Endothelial cell of umbilical vein (primary cell): ENCODE measurements at regions not wholly inside any gene's neighbourhood (a gene's known extent, or its start where the extent isn't known, plus 50 kb on each side); places are given as distances from the start of the nearest gene placed in this dataset.

Source experiments
- BruUV-seq: library from RNA; stranded (reverse); fragments of 400-500 nt; replicated peaks from 2 replicates; lab custom pipeline; 2021; lab: Mats Ljungman, UMichigan
- CTCF ChIA-PET: fragments of 300-600, 350-600 bp; sonication (Branson Sonifier 250); formaldehyde crosslinking; loops from one replicate; lab custom pipeline; 2021; ENCODE audit warnings: antibody characterized with exemption, inconsistent platforms; lab: Charles Lee
- POLR2A ChIA-PET: fragments of 300-600, 350-600 bp; sonication (Branson Sonifier 250); formaldehyde crosslinking; loops from one replicate; lab custom pipeline; 2021; ENCODE audit warnings: antibody characterized with exemption, inconsistent platforms; lab: Charles Lee
- DNase-seq: peaks from one replicate; pipeline ENCODE4 v3.0.0-alpha.2; 2011; ENCODE audit warnings: low read depth, low spot score
- FAIRE-seq: peaks from 2 replicates; lab custom pipeline; 2011; peaks lifted over from hg19 to GRCh38; lab: Jason Lieb, UNC
- H2AFZ ChIP-seq: 2 replicates; pipeline ENCODE4 v1.6.0; 2012; ENCODE audit warnings: low read depth, low read length, control low read depth, inconsistent platforms
- H3K27ac ChIP-seq: 2 replicates; pipeline ENCODE4 v1.5.1; 2011; ENCODE audit warnings: low read depth, mild to moderate bottlenecking, control low read depth, low read length, moderate library complexity; ENCODE audit not compliant: insufficient read depth
- H3K27me3 ChIP-seq, 2 experiments: 2 replicates each; pipeline versions ENCODE4 v1.6.0 to v1.6.1; 2011; ENCODE audit warnings: low read length in 2 of 2, mixed read lengths in 1 of 2; ENCODE audit not compliant: control insufficient read depth in 2 of 2, insufficient read depth in 2 of 2
- H3K36me3 ChIP-seq, 2 experiments: 2 replicates in 1 of 2; 3 replicates in 1 of 2; pipeline ENCODE4 v1.5.1; 2011; ENCODE audit warnings: low read length in 2 of 2, mild to moderate bottlenecking in 1 of 2, moderate library complexity in 1 of 2; ENCODE audit not compliant: control insufficient read depth in 2 of 2, insufficient read depth in 2 of 2; ENCODE audit errors: extremely low read depth in 1 of 2
- H3K4me1 ChIP-seq: 3 replicates; pipeline ENCODE4 v1.5.1; 2011; ENCODE audit warnings: mild to moderate bottlenecking, low read length; ENCODE audit not compliant: control insufficient read depth, insufficient read depth; ENCODE audit errors: extremely low read depth
- H3K4me2 ChIP-seq: 2 replicates; pipeline ENCODE4 v1.6.1; 2011; ENCODE audit warnings: low read length, control low read depth, mixed read lengths; ENCODE audit not compliant: insufficient read depth
- H3K4me3 ChIP-seq, 3 experiments: fragments of 200-600 bp in 1 of 3; sonication (generic), shearing (Covaris generic) in 1 of 3; replicated peaks in 1 of 3; 2 replicates each; pipeline ENCODE4 v1.5.1; 2011 to 2016; ENCODE audit warnings: control low read depth in 3 of 3, low read length in 3 of 3, mild to moderate bottlenecking in 2 of 3, inconsistent platforms in 1 of 3, low read depth in 1 of 3, moderate library complexity in 1 of 3; ENCODE audit not compliant: insufficient read depth in 1 of 3
- H3K79me2 ChIP-seq: 2 replicates; pipeline ENCODE4 v1.6.0; 2012; ENCODE audit warnings: low read length, inconsistent platforms; ENCODE audit not compliant: control insufficient read depth, insufficient read depth
- H3K9ac ChIP-seq: replicated peaks from 2 replicates; pipeline ENCODE3; 2011; ENCODE audit warnings: low read length, control low read depth; ENCODE audit not compliant: insufficient read depth; ENCODE audit errors: extremely low read depth
- H3K9me1 ChIP-seq: replicated peaks from 3 replicates; pipeline ENCODE4 v1.6.0; 2011; ENCODE audit warnings: mild to moderate bottlenecking, low read length; ENCODE audit not compliant: control insufficient read depth, insufficient read depth; ENCODE audit errors: extremely low read depth
- H3K9me3 ChIP-seq: replicated peaks from 2 replicates; pipeline ENCODE4 v1.5.1; 2012; ENCODE audit warnings: low read length, inconsistent platforms; ENCODE audit not compliant: control insufficient read depth, insufficient read depth
- H4K20me1 ChIP-seq: replicated peaks from 2 replicates; pipeline ENCODE3; 2011; ENCODE audit warnings: mild to moderate bottlenecking, low read length; ENCODE audit not compliant: control insufficient read depth, insufficient read depth; ENCODE audit errors: extremely low read depth
- FOS ChIP-seq: IDR thresholded peaks from 2 replicates; pipeline ENCODE4 v1.6.1; 2011; ENCODE audit warnings: mild to moderate bottlenecking, low read length, moderate library complexity, borderline replicate concordance; ENCODE audit not compliant: insufficient read depth
- GATA2 ChIP-seq: IDR thresholded peaks from 2 replicates; pipeline ENCODE4 v1.7.0; 2011; ENCODE audit warnings: low read depth, mild to moderate bottlenecking, moderate library complexity, mixed read lengths, low read length; ENCODE audit not compliant: insufficient read length, insufficient read depth
- POLR2A ChIP-seq: IDR thresholded peaks from 2 replicates; pipeline ENCODE4 v1.6.1; 2012; ENCODE audit warnings: low read depth, mild to moderate bottlenecking, control low read depth, low read length
- dilution Hi-C: fragments of 300-500 bp; cut with MboI; formaldehyde crosslinking; loops from one replicate; pipeline ENCODE4 v1.15.0; 2019; ENCODE audit warnings: low sequenced_read_pairs; ENCODE audit not compliant: extremely low pct_ligation_motif_present
- intact Hi-C: fragments of 100-400 bp; cut with micrococcal nuclease; formaldehyde crosslinking; loops from one replicate; pipeline ENCODE4 v1.10.0; 2022

DNA sequence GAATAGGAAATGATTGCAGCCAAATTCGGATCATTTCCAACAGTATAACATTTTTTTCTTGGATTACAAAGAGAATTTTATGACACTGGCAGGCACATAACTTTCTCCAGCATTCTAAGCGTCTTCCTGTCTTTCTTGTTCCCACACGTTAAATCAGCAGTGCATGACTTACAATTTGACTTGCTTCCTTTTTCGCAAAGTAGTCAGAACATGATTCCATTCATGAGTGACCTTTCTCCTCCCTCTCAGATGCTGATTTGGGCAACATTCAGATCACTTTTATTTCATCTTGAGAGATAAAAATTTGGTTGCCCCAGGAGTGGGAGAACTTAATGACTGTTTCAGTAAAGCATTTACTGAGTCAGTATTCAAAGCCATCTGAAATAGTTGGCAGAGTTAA lies 858.7 kb upstream of the ACVR2A start:
- Histone ChIP-seq H3K27ac (no peak overlapping the region), H3K36me3 (no peaks in the 10 kb centered on the region), H3K4me1 (peaks cover 6% of the 10 kb centered on the region), H2AFZ (peak overlapping the region; percentile 69), H3K9ac (no peak overlapping the region), H3K9me1 (no peaks in the 10 kb centered on the region), H3K9me3 (no peaks in the 10 kb centered on the region), H4K20me1 (no peaks in the 10 kb centered on the region), H3K79me2 (no peaks in the 10 kb centered on the region), H3K4me3 (no peak overlapping the region), H3K27me3 (no peaks in the 10 kb centered on the region), H3K4me2 (peak overlapping the region; percentile 24)
- BruUV-seq = no TSS peak
- CTCF ChIA-PET = no interaction called here
- peak; percentile 80 for DNase-seq
- intact Hi-C loops = loop anchor here (1.0 to 5.0 kb wide), 2 partner anchors 112 to 164 kb away; no protein-coding TSS in a partner anchor
- peak; percentile 70 for FAIRE-seq
- dilution Hi-C loops = no loop called here
- TF ChIP-seq GATA2 (peak; percentile 8), FOS (no peak)
- POLR2A ChIA-PET = no interaction called here

- dilution Hi-C loops = no loop called here
- Histone ChIP-seq H3K9me1 (no peaks in the 10 kb centered on the region), H3K4me1 (peaks cover 6% of the 10 kb centered on the region), H3K9me3 (no peaks in the 10 kb centered on the region), H3K36me3 (no peaks in the 10 kb centered on the region), H2AFZ (no peak overlapping the region), H3K27ac (no peak overlapping the region), H3K79me2 (no peaks in the 10 kb centered on the region), H3K27me3 (no peaks in the 10 kb centered on the region), H3K4me2 (peak overlapping the region; percentile 24), H3K4me3 (no peak overlapping the region), H3K9ac (no peak overlapping the region), H4K20me1 (no peaks in the 10 kb centered on the region)
- CTCF ChIA-PET = no interaction called here
- FAIRE-seq = no peak
- no TSS peak for BruUV-seq
- no peak for DNase-seq
- no peak for TF ChIP-seq POLR2A
- peak; percentile 35 for TF ChIP-seq GATA2
- intact Hi-C loops = loop anchor here (1.0 to 5.0 kb wide), 2 partner anchors 111 to 163 kb away; no protein-coding TSS in a partner anchor
- POLR2A ChIA-PET = no interaction called here
These were observed 859.1 kb upstream of the ACVR2A start for GRCh38 chr2:146985753-146986152.
